Kidney (tissue), 13 donors: ENCODE measurements at regions not wholly inside any gene's neighbourhood (a gene's known extent, or its start where the extent isn't known, plus 50 kb on each side); places are given as distances from the start of the nearest gene placed in this dataset.

Source experiments
- DNase-seq, 5 donors: peaks; one replicate each; pipeline ENCODE4 v3.0.0-alpha.2; 2013 to 2020
- FAIRE-seq: peaks from 2 replicates; lab custom pipeline; 2012; peaks lifted over from hg19 to GRCh38; lab: Jason Lieb, UNC
- H3K27ac ChIP-seq, 2 donors: one replicate each; pipeline ENCODE4 v1.7.0; 2013; ENCODE audit warnings: low read depth in 2 of 2, low read length in 2 of 2, inconsistent platforms in 1 of 2
- H3K27me3 ChIP-seq: one replicate; pipeline ENCODE4 v1.7.1; 2013; ENCODE audit warnings: low read length, inconsistent platforms; ENCODE audit not compliant: control insufficient read depth, insufficient read depth
- H3K36me3 ChIP-seq, 3 donors: one replicate each; pipeline versions ENCODE4 v1.7.0 to v1.7.1; 2013; ENCODE audit warnings: low read length in 3 of 3, control low read depth in 1 of 3, inconsistent platforms in 1 of 3; ENCODE audit not compliant: insufficient read depth in 3 of 3, control insufficient read depth in 2 of 3
- H3K4me1 ChIP-seq, 3 donors: one replicate each; pipeline versions ENCODE4 v1.7.0 to v1.7.1; 2013; ENCODE audit warnings: low read length in 3 of 3, inconsistent platforms in 1 of 3, low read depth in 1 of 3; ENCODE audit not compliant: control insufficient read depth in 2 of 3, insufficient read depth in 2 of 3
- H3K4me3 ChIP-seq, 3 donors: one replicate each; pipeline versions ENCODE4 v1.7.0 to v1.8.1; 2013; ENCODE audit warnings: low read length in 3 of 3, control low read depth in 1 of 3, inconsistent platforms in 1 of 3
- H3K9ac ChIP-seq, 3 donors: one replicate each; pipeline versions ENCODE4 v1.7.0 to v1.7.1; 2013; ENCODE audit warnings: low read length in 3 of 3, control low read depth in 1 of 3, inconsistent platforms in 1 of 3
- H3K9me3 ChIP-seq, 3 donors: one replicate each; pipeline versions ENCODE4 v1.7.0 to v1.7.1; 2013; ENCODE audit warnings: low read length in 3 of 3, control low read depth in 1 of 3, inconsistent platforms in 1 of 3; ENCODE audit not compliant: control insufficient read depth in 2 of 3, insufficient read depth in 1 of 3
- intact Hi-C: fragments of 100-400 bp; cut with DNase I; formaldehyde crosslinking; loops from one replicate; pipeline ENCODE4 v1.11.1; 2022
- TF ChIP-seq, protein P1 (sequence below): IDR thresholded peaks from 3 replicates; pipeline ENCODE4 v1.5.1; 2012; ENCODE audit warnings: mild to moderate bottlenecking, moderate library complexity, borderline replicate concordance; ENCODE audit not compliant: insufficient read depth; ENCODE audit errors: extremely low read depth
- donor health status: control.
- donor health status: control.
- donor health status: control.
- donor health status: control.
- donor health status: control.
- donor health status: DM: yes; HTN: yes; CAD: no.
- donor health status: Normal renal cell carcinoma (clear cell type).

DNA sequence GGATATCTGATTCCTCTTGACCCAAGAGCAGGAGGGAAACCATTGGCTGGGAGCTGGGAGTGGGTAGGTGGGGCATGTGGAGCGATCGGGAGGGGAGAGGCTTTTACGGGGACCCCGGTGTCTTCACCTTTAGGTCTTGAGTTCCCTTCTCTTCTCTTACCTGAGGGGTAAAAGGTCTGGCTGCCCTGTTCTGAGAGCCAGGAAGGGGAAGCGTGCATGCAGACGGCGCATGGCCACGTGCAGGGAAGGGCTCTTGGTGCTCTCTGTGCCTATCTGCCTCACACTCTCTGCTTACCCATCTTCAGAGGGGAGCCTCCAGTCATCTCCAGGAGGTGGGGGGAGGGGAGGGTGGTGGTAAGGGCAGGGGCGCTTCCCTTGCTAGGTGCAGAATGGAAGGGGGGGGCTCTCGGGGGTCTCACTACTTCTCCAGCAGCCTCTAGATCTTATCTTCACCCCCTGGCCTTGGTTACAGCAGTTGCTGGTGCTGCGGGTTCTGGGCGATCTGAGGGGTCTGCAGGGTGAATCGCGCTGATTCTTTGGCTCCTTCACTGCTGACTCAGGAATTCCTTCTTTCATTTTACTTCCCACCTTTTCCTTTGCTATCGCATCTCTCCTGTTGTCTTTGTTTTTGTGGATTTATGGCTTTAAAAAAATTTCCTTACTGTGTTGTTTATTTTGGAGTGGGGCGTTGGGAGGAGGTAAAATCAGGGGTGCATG lies 225.8 kb upstream of the HS6ST1 start:
- H3K9me3 ChIP-seq: no peaks in the 10 kb centered on the region
- H3K4me3 ChIP-seq: no peak overlapping the region
- H3K36me3 ChIP-seq: no peaks in the 10 kb centered on the region
- H3K4me1 ChIP-seq: no peaks in the 10 kb centered on the region
- no peak overlapping the region for H3K27ac ChIP-seq
- TF ChIP-seq, protein P1, sequence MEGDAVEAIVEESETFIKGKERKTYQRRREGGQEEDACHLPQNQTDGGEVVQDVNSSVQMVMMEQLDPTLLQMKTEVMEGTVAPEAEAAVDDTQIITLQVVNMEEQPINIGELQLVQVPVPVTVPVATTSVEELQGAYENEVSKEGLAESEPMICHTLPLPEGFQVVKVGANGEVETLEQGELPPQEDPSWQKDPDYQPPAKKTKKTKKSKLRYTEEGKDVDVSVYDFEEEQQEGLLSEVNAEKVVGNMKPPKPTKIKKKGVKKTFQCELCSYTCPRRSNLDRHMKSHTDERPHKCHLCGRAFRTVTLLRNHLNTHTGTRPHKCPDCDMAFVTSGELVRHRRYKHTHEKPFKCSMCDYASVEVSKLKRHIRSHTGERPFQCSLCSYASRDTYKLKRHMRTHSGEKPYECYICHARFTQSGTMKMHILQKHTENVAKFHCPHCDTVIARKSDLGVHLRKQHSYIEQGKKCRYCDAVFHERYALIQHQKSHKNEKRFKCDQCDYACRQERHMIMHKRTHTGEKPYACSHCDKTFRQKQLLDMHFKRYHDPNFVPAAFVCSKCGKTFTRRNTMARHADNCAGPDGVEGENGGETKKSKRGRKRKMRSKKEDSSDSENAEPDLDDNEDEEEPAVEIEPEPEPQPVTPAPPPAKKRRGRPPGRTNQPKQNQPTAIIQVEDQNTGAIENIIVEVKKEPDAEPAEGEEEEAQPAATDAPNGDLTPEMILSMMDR: no peak
- DNase-seq (peak in 1 of 5 donors; percentile 28), FAIRE-seq (no peak)
- no peak overlapping the region for H3K9ac ChIP-seq
- H3K27me3 ChIP-seq: no peaks in the 10 kb centered on the region
- intact Hi-C loops: no loop called here

- TF ChIP-seq, protein P1: no peak
- intact Hi-C loops: no loop called here
- Histone ChIP-seq H3K27me3 (no peaks in the 10 kb centered on the region), H3K36me3 (no peaks in the 10 kb centered on the region), H3K9ac (no peak overlapping the region), H3K9me3 (no peaks in the 10 kb centered on the region), H3K27ac (no peak overlapping the region), H3K4me1 (no peaks in the 10 kb centered on the region), H3K4me3 (no peak overlapping the region)
- DNase-seq (peak in 1 of 5 donors; percentile 31), FAIRE-seq (no peak)
These were observed 226.4 kb upstream of the HS6ST1 start for GRCh38 chr2:128545085-128545484.

DNA sequence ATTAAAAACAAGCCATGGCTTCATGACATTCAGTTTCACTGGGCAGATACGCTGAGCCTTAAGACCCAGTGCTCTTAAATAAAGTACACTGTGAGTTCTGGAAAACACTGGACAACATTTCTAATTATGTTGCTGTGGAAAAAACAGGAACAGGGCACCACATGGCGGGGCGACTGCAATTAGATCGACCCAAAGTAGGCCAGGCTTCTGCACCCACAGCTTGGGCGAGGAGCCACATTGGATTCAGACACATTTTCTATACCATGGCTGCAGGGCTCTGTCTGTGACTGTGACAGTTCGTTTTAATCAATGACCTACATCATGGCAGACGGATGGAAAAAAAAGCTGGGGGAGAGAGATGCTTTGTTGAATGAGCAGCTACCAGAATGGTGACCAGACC lies 227.2 kb upstream of the HS6ST1 start:
- DNase-seq (no peak), FAIRE-seq (no peak)
- no peak overlapping the region for H3K9ac ChIP-seq
- H3K27ac ChIP-seq: no peak overlapping the region
- H3K36me3 ChIP-seq: no peaks in the 10 kb centered on the region
- intact Hi-C loops: no loop called here
- TF ChIP-seq, protein P1: no peak
- no peak overlapping the region for H3K4me3 ChIP-seq
- H3K4me1 ChIP-seq: no peaks in the 10 kb centered on the region
- no peaks in the 10 kb centered on the region for H3K27me3 ChIP-seq
- no peaks in the 10 kb centered on the region for H3K9me3 ChIP-seq
